HT1080 (cell line): ENCODE measurements at regions not wholly inside any gene's neighbourhood (a gene's known extent, or its start where the extent isn't known, plus 50 kb on each side); places are given as distances from the start of the nearest gene placed in this dataset.
A peak's percentile ranks its signal among the peaks of the same experiment; 100 is the strongest.

ENCODE experiments used
- DNase-seq: peaks from one replicate; pipeline ENCODE4 v3.0.0-alpha.2; 2015; ENCODE audit warnings: low read depth

- DNase-seq, result no peak
Measured at GRCh38 chr3:154766765-154767503, 313.2 kb upstream of the MME start.

- no peak for DNase-seq
Measured at GRCh38 chr3:154764856-154765640, 315.1 kb upstream of the MME start.

GRCh38 chr3:154762486-154762885 lies 317.6 kb upstream of the MME start:
- DNase-seq, result no peak

- no peak for DNase-seq
Measured at GRCh38 chr3:154759966-154760365, 320.2 kb upstream of the MME start.

DNA sequence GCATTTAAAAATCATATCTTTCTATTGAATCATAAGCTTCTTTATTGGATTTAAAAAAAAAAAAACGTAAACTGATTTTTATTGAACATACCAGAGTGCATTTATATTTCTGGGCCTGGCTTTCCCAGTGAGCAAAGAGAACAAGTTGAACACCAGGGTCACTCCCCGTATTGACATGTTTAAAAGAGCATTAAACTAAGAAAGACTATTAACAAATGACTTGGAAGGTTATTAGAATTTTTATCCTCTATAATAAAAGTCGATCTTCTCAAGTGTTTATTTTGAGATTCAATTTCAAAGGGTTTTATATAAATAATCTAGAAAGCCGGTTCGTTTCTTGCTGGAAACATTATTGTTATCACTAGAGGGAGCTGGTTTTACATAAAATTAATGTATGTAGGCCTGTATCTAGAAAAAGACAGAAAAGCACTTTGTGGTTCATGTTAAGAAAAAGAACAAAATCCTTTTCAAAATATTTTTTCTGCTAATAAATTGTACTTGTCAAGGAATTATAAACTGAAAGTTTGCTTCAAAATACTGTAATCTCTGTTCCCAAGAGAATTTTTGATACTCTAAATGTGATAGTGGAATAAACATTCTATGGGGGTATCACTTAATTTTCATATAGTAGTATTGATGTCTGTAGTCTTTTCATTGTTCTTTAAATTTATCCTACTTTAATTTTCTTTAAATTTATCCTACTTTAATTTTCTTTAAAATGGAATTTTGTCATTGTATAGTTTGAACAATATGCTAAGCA lies 321.8 kb upstream of the MME start:
- DNase-seq, result peak; percentile 55

DNA sequence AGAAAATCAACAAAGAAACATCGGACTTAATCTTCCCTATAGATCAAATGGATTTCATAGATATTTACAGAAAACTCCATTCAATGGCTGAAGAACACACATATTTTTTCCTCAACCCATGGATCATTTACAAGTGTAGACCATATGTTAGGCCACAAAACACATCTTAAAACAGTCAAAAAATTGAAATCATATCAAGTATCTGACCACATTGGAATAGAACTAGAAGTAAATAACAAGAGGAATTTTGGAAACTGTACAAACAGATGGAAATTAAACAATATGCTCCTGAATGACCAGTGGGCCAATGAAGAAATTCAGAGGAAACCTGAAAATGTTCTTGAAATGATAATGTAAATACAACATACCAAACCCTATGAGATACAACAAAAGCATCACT lies 323.1 kb upstream of the GPR149 start:
- DNase-seq, result no peak

DNA sequence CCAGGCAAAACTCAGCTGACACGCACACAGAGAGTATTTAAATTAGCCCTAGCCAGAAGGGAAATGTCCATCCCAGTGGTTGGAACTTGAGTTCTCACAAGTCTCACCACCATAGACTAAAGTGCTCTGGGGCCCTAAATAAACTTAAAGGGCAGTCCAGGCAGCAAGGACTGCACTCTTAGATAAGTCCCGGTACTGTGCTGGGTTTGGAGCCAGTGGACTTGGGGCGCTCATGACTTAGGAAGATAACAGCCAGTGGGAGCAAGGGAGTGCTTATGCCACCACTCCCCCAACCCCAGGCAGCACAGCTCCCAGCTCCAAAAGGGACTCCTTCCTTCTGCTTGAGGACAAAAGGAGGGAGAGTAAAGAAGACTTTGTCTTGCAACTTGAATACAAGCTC lies 319.5 kb upstream of the GPR149 start:
- no peak for DNase-seq

DNA sequence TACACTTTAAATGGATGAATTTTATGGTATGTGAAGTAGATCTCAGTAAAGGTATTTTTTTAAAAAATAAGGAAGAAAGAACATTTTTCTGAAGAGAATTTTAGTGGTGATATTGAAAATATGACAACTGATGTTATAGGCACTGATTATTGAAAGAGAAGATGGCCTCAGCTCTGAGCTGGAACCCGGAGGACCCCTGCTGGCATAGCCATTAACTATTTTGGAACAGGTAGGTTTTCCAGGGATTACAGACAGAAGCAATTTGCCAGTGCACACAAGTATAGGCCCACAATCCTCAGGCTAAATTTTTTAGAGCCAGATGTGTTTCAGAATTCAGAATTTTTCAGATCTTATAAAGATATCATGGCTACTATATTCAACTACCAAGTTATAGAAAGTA lies 315.9 kb upstream of the GPR149 start:
- no peak for DNase-seq

DNA sequence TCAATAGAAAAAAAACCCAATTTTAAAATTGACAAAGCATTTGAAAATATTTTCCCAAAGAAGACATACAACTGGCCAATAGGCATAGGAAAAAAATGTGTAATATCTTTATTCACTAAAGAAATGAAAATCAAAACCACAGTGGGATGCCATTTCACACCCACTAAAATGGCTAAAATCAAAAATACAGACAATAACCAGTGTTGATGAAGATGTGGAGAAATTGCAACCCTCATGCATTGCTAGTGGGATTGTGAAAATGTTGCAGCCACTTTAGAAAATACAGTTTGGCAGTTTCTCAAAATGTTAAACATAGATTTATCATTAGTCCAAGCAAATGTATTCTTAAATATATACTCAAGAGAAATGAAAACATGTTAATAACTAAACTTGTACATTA lies 315.1 kb upstream of the GPR149 start:
- DNase-seq, result no peak

DNA sequence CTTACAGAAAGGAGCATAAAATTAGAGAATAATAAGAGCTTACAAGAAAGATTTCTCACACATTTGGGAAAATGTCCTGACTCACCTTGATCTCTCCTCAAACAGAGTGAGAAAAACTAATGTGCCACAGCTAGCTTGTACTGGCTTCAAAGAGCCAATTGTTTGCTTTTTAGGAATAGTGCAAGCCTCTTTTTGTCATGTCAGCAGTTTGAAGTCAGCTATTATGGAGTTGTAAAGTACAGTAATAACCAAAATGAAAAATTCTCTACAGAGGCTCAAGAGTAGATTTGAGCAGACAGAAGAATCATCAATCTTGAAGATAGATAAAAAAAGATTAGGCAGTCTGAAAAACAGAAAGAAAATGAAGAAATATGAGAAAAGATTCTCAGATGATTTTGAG lies 313.4 kb upstream of the GPR149 start:
- no peak for DNase-seq

- no peak for DNase-seq
Measured at GRCh38 chr3:154734468-154734867, 304.5 kb upstream of the GPR149 start.

GRCh38 chr3:154730186-154730585 lies 300.2 kb upstream of the GPR149 start:
- peak; percentile 14 for DNase-seq

DNA sequence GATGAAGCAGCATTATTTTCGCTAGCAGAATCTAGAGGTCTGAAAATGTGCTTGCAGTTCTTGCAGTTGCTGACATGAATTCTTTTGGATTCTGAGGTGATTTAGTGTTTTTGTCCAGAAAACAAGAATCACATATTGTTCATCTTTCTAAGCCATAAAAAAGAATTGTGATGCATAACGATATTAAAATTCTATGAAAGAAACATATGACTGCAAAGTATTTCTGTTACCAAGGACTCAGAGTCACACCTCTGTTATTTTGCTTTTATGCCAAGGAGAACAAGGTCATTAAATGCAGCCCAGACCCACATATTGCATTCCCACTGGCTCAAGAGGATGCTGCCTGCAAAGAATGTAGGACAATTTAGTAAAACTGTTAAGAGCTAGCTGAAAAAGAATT lies 299.8 kb upstream of the GPR149 start:
- DNase-seq, result no peak

GRCh38 chr3:154728285-154728684 lies 298.3 kb upstream of the GPR149 start:
- no peak for DNase-seq

- no peak for DNase-seq
Measured at GRCh38 chr3:154720921-154721320, 290.9 kb upstream of the GPR149 start.

- DNase-seq, result no peak
Measured at GRCh38 chr3:154718053-154718452, 288.1 kb upstream of the GPR149 start.

DNA sequence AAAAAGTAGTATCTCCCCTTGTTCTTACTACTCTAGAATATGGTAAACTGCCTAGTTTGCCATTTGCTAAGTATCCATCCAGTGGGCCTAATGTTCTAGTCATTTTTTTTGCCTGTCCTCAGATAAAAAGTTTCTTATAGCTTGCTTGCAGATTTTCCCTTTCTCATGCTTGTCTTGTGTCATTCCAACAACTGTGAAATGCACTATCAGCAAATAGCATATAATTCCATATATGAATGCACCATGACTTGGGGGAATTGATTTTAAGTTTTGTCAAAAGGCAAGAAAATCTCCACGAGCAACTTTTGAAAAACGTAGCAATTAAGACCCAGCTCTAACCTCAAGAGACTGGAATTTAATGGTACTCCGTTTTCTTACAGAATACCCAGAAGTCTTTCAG lies 286.2 kb upstream of the GPR149 start:
- DNase-seq, result no peak

GRCh38 chr3:154708554-154708953 lies 278.6 kb upstream of the GPR149 start:
- no peak for DNase-seq

DNA sequence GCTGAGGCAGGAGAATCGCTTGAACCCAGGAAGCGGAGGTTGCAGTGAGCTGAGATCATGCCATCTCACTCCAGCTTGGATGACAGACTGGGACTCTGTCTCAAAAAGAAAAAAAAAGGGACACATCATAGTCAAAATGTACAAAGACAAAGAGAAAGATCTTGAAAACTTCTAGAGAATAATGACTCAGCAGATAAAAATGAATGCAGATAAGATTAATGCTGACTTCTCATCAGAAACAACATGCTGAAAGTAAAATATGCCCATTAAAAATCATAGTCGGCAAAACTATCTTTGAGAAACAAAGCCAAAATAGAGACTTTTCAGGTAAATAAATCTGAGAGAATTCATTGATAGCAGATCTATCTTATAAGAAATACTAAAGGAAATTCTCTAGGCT lies 271.1 kb upstream of the GPR149 start:
- DNase-seq, result no peak

GRCh38 chr3:154690413-154690812 lies 260.4 kb upstream of the GPR149 start:
- DNase-seq, result peak; percentile 11

GRCh38 chr3:154684440-154684839 lies 254.4 kb upstream of the GPR149 start:
- DNase-seq, result no peak

DNA sequence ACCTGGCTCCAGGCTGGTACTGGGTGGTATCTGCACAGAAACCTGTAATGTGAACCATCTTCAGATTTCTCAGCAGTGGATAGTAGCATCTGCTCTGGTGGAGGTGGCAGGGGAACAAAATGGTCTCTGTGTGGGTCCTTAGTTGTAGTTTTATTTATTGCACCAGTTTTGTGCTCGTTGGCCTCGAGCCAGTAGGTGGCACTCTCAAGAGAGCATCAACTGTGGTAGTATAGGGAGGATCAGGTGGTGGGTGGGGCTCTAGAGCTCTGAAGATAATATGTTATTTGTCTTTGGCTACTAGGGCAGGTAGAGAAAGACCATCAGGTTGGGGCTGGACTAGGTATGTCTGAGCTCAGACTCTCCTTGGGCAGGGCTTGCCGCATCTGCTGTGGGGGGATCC lies 254.0 kb upstream of the GPR149 start:
- DNase-seq, result peak; percentile 30
